GM18505 (cell line): ENCODE measurements at regions not wholly inside any gene's neighbourhood (a gene's known extent, or its start where the extent isn't known, plus 50 kb on each side); places are given as distances from the start of the nearest gene placed in this dataset.

Source experiments
- ATAC-seq: cut with Tn5 transposase; IDR thresholded peaks from one replicate; pipeline ENCODE4 v1.9.1; 2021; ENCODE audit not compliant: unreplicated experiment
- POLR2A ChIP-seq: IDR thresholded peaks from 4 replicates; pipeline ENCODE4 v1.6.1; 2011; ENCODE audit warnings: borderline replicate concordance; ENCODE audit not compliant: insufficient read depth, insufficient read length; ENCODE audit errors: extremely low read depth

DNA sequence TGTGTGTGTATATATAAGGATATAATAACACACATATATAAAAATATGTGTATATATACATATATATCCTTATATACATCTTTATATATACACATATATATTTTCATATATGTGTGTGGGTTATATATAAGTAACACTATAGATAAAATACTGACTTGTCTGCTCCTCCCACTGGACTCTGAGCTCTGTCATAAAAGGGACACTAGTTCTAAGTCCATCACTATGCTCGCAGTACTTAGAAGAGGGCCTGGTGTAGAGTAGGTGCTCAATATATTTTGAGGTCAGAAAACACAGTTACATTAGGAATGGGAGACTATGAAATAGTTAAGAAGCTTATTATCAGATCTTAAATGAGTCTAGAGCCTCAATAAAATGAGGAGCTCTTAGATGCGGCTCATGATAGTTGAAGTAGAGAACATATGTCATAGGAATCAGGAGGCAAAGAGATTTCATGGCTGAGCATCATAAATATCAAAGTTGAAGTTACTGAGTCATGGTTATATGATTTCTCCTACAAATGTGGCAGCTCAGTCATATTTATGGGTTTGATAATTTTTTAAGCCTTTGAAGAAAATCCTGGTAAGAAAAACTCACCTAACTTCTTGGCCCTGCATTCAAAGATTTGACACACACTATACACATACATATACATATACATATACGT is 371.2 kb upstream of the THBS1 start:
- no peak for ATAC-seq

DNA sequence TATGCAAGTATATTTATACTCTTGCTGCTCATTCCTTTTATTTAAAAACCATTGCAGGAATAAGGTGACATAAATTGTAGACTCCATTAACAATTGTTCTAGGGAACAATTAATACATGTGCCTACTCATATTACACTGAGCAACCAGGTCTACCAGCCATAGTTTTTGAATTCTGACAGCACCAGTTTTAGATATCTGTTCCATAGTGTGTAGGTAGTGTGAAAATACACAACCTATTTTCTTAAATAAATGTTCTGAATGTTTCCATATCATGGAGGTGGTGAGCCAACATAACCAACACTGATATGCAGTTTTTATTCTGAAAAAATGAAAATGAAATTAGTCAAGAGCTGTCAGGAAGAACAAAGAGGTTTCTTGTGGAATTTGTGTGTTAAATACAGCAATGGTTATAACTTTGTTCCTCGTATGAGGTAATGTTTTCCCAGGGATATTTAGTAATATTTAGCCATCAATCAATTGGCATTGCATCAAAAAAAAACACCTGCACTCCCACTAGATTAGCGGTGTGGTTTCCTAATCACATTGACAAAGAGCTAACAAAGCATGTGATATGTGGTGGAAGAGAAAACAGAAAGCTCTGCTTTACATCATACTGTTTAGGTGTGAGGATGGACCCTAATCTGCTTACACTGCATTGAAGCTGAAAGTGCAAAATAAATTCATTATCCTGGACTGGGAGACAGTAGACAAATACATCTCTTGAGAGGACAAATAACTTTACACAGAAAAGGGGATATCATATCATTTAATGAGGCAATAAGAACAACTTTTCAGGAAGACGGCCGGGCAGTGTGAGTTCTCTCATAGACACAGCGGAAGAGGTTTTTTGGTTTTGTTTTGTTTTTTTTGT is 369.5 kb upstream of the THBS1 start:
- TF ChIP-seq POLR2A = no peak
- ATAC-seq = no peak

More for the DNA sequence above, 371.2 kb upstream of the THBS1 start:
- TF ChIP-seq POLR2A = no peak

DNA sequence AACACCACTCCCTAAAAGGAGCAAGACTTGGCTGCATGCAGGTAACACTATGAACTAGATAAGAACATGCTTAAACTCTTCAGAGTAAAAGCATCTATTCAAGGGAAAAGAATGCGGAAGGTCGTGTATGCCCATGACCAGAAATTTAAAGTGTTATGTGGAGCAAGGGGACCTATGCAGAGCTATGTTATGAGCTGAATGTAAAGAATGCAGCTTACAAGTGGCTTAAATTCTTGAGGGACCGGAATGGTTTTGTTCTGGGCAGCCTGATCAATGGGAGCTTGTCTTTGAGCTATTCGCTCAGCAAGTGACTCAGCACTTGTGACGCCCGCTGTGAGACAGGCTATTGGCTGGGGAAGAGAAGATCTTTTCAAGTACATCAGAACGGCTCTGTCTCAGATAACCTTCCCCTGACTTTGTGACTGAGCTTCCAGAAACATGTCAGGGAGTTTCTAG is 367.5 kb upstream of the THBS1 start:
- no peak for ATAC-seq
- no peak for TF ChIP-seq POLR2A

DNA sequence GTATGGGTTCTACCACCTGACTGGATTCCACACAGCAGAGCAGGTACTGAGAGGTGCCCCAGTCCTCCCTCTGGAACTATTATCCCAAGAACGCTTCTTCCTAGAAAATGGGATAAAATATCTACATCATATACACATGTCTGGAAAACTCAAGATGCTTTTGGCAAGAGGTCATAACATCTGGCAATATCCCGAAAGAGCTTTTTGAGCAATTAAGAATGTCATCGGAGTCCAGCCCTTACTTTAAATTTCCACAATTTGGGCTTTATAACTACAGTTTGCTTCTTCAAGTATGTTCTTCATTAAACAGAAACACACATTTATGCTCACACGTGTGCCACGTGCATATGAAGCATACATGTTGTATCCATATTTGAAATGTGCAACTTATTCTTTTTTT is 365.9 kb upstream of the THBS1 start:
- no peak for TF ChIP-seq POLR2A
- ATAC-seq = no peak

DNA sequence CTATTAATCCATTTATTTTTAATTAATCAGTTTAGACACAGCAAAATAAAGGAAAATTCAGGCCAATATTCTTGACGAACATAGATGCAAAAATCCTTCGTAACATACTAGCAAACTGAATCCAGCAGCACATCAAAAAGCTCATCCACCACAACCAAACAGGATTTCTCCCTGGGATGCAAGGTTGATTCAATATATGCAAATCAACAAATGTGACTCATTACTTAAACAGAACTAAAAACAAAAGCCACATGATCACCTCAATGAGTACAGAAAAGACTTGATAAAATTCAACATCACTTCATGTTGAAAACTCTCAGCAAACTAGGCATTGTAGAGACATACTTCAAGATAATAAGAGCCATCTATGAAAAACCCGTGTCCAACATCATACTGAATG is 364.1 kb upstream of the THBS1 start:
- ATAC-seq = no peak
- no peak for TF ChIP-seq POLR2A

DNA sequence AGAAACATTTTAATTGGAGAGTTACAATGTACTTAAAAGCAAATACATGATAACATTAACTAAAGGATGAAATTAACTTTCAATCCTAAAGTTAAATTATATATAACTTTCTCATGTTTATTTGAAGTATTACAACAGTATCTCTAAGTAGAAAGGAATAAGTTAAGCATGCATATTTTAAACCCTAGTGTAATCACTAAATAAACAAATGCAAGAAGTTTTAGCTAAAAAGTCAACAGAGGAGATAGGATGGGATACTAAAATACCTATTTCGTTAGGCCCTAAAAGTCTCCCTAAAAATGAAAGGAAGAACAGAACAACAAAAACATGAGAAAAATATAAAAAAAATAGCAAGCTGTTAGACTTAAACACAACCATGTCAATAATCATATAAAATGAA is 361.3 kb upstream of the THBS1 start:
- TF ChIP-seq POLR2A = no peak
- ATAC-seq = no peak

DNA sequence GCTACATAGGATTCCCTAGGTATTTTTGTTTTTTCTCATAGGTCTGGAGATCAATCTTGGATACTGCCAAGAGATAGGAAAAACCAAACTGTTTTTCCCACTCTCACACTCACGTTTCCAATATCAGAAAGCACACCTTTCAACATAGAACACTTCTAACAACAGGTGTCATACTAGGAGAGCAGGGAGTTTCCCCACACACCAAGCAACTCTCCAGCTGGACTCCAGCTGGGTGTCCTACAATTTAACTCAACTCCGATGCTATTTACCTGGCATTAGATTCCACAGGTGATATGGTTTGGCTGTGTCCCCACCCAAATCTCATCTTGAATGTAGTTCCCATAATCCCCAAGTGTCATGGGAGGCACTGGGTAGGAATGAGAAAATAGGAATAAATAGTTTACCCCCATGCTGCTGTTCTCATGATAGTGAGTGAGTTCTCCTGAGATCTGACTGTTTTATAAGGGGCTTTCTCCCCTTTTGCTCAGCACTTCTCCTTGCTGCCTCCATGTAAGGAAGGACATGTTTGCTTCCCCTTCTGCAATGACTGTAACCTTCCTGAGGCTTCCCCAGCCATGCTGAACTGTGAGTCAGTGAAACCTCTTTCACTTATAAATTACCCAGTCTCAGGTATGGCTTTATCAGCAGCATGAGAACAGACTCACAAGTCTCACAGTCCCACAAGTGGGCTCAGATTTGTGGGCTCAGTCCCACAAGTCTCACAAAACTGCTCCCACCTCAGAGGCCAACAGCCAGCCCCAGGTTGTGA is 354.5 kb upstream of the THBS1 start:
- no peak for ATAC-seq
- TF ChIP-seq POLR2A = no peak

DNA sequence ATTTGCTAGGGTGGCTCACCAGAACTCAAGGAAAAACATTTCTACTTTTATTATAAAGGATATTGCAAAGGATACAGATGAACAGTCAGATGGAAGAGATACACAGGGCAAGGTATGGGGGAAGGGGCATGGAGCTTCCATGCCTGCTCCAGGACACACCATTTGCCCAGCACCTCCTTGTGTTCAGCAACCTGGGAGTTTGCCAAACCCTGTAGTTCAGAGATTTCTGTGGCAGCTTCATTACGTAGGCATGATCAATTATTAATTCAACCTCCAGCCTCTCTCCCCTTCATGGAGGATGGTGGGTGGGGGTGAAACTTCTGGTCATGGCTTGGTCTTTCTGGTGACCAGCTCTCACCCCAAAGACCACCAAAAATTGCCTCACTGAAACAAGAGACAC is 353.9 kb upstream of the THBS1 start:
- no peak for ATAC-seq
- TF ChIP-seq POLR2A = no peak

DNA sequence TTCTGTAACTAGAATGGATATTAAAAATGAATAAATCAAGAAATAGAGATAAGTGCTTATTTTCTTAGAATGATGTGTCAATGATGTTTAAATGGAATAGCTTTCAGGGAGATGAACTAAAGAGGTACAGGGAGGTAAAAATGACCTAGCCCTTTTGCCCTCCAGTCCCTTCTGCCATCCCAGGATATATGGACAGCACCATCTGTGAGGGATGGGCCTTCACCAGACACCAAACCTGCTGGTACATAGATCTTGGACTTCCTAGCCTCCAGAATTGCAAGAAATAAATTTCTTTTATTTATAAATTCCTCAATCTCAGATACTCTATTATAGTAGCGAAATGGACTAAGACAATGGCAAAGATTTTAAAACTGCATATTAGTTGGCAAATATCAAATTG is 352.0 kb upstream of the THBS1 start:
- no peak for ATAC-seq
- no peak for TF ChIP-seq POLR2A

DNA sequence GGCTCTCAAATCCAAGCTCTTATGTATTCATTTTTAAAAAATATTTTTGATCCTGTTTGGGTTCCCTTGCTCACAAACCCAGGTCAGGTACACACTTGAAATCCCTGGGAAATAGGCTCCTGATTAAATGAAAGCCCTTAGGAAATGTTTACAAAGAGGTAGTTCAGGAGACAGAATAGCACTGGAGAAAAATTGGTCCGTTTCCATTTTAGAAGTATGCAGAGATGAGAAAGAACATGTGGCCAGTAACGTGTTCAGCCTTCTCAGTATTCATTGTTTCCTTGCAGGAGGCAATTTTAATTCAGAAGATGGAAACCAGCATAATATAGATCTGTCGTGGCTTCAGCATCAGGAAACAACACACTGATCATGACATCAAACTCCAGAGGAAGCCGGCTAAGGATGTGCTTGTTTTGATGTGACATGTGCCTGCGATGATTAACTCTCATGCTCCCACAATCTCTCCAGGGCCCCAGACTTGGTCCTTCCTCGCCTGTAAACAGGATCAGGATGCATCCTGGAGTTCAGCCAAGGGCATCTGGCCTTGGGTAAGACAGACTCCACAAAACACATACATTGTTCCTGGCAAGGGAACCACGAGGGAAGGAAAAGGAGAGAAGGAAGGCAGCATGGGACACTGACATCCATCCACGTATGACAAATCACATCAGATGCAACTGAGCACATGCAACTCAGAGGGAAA is 350.5 kb upstream of the THBS1 start:
- TF ChIP-seq POLR2A = no peak
- ATAC-seq = no peak

DNA sequence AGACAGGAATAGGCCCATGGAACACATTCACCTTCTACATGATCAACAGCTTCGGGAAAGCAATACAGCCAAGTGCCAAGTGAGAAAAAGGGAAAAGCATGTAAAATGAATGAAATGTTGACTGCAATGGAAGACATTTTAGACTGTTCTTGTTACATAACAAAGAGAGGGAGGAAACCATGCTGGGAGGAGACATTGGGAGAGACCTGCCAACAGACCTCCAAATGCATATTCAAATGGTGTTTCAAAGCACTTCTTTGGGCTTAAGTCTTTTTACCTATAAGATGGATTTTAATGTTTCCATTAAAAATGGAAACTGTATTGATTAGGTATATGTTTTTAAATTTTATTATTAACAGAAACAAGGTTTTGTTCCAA is 350.0 kb upstream of the THBS1 start:
- TF ChIP-seq POLR2A = no peak

DNA sequence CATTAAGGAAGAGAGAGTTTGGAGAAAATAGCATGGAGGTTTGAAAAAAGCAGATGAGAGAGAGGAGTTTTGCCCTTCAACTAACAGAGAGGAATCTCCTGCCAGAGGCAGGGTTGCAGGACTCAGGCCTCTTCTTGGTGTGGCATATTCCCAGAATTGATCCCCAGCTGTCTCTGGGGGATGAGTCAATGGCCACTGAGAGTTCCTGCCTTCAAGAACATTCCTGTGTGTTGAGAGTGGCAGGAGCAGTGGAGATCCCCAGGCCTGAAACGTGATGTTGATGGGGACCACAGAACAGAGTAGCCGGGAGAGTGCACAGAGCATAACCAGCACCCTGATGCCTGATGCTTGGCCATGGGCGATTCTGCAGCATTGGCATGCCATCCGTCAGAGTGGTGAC is 348.4 kb upstream of the THBS1 start:
- TF ChIP-seq POLR2A = no peak
- no peak for ATAC-seq

More for the DNA sequence above, 350.0 kb upstream of the THBS1 start:
- no peak for ATAC-seq
